PC-9 (cell line): ENCODE measurements at regions not wholly inside any gene's neighbourhood (a gene's known extent, or its start where the extent isn't known, plus 50 kb on each side); places are given as distances from the start of the nearest gene placed in this dataset.

Experiments used
- BruUV-seq: library from RNA; stranded (reverse); fragments of 400-500 nt; replicated peaks from 2 replicates; lab custom pipeline; 2021; lab: Mats Ljungman, UMichigan
- CTCF ChIA-PET: fragments of 300-600 bp; sonication (Branson Sonifier 250); formaldehyde crosslinking; loops from one replicate; lab custom pipeline; 2022; ENCODE audit warnings: antibody characterized with exemption; lab: Charles Lee
- POLR2A ChIA-PET: fragments of 300-600 bp; sonication (Branson Sonifier 250); formaldehyde crosslinking; loops from one replicate; lab custom pipeline; 2022; ENCODE audit warnings: antibody characterized with exemption; ENCODE audit not compliant: unreplicated experiment; lab: Charles Lee
- DNase-seq, 2 experiments: peaks; one replicate each; pipeline versions ENCODE4 v3.0.0 to v3.0.0-alpha.2; 2015 to 2022; ENCODE audit warnings: mixed read lengths in 1 of 2
- H2AFZ ChIP-seq: fragments of 200-600 bp; sonication (generic); 2 replicates; pipeline ENCODE4 v1.8.1; 2017; ENCODE audit warnings: antibody characterized with exemption
- H3F3A ChIP-seq: fragments of 200-600 bp; sonication (generic); 2 replicates; pipeline ENCODE4 v1.8.1; 2017; ENCODE audit warnings: antibody characterized with exemption, mild to moderate bottlenecking, low read depth; ENCODE audit not compliant: insufficient read depth
- H3K27ac ChIP-seq: fragments of 200-600 bp; sonication (generic); 2 replicates; pipeline ENCODE4 v1.6.1; 2016; ENCODE audit warnings: mixed run types
- H3K27me3 ChIP-seq: fragments of 200-600 bp; sonication (generic); 2 replicates; pipeline ENCODE4 v1.6.1; 2016; ENCODE audit warnings: low read depth, mixed run types; ENCODE audit not compliant: insufficient read depth
- H3K36me3 ChIP-seq: fragments of 200-600 bp; sonication (generic); 2 replicates; pipeline ENCODE4 v1.6.1; 2016; ENCODE audit warnings: low read depth, mixed run types
- H3K4me1 ChIP-seq: fragments of 200-600 bp; sonication (generic); replicated peaks from 2 replicates; pipeline ENCODE4 v1.6.1; 2016; ENCODE audit warnings: mixed run types; ENCODE audit not compliant: insufficient read depth
- H3K4me2 ChIP-seq: fragments of 200-600 bp; sonication (generic); 2 replicates; pipeline ENCODE4 v1.6.1; 2017; ENCODE audit warnings: mixed run types
- H3K4me3 ChIP-seq: fragments of 200-600 bp; sonication (generic); 2 replicates; pipeline ENCODE4 v1.6.1; 2016; ENCODE audit warnings: mixed run types
- H3K79me2 ChIP-seq: fragments of 200-600 bp; sonication (generic); 2 replicates; pipeline ENCODE4 v1.6.1; 2017; ENCODE audit warnings: low read depth, mixed run types
- H3K9me2 ChIP-seq: fragments of 200-600 bp; sonication (generic); 2 replicates; pipeline ENCODE4 v1.8.1; 2017; ENCODE audit warnings: mild to moderate bottlenecking; ENCODE audit not compliant: insufficient read depth
- H3K9me3 ChIP-seq: fragments of 200-600 bp; sonication (generic); 2 replicates; pipeline ENCODE4 v1.8.1; 2016; ENCODE audit warnings: low read depth; ENCODE audit not compliant: insufficient read depth
- H4K20me1 ChIP-seq: fragments of 200-600 bp; sonication (generic); 2 replicates; pipeline ENCODE4 v1.8.1; 2017; ENCODE audit not compliant: insufficient read depth
- EZH2 ChIP-seq: fragments of 200-600 bp; sonication (generic); IDR thresholded peaks from 2 replicates; pipeline ENCODE4 v1.8.0; 2017; ENCODE audit warnings: antibody characterized with exemption, low read depth
- intact Hi-C: fragments of 100-400 bp; cut with micrococcal nuclease; formaldehyde crosslinking; loops from one replicate; pipeline ENCODE4 v1.10.0; 2022; ENCODE audit not compliant: unreplicated experiment
- TF ChIP-seq, protein P1 (sequence below): fragments of 200-600 bp; sonication (generic); conservative IDR thresholded peaks from 2 replicates; pipeline ENCODE4 v1.6.1; 2017; ENCODE audit warnings: mixed run types, antibody characterized with exemption, mild to moderate bottlenecking, moderate library complexity

DNA sequence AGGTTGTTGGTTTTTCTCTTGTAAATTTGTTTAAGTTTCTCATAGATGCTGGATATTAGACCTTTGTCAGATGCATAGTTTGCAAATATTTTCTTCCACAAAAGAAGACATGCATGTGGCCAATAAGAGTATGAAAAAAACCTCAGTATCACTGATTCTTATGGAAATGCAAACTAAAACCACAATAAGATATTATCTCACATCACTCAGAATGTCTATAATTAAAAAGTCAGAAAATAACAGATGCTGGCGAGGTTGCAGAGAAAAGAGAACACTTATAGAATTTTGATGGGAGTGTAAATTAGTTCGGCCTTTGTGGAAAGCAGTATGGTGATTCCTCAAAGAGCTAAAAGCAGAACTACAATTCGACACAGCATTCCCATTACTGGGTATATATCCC lies 1355.6 kb downstream of the FAM133A start:
- no peak overlapping the region for H2AFZ ChIP-seq
- no peak for DNase-seq
- BruUV-seq, result no TSS peak
- H3K4me2 ChIP-seq, result no peak overlapping the region
- H3K79me2 ChIP-seq, result no peaks in the 10 kb centered on the region
- intact Hi-C loops, result no loop called here
- H3K4me1 ChIP-seq, result no peaks in the 10 kb centered on the region
- H3K4me3 ChIP-seq, result no peak overlapping the region
- no peak overlapping the region for H3K27ac ChIP-seq
- H3K27me3 ChIP-seq, result no peaks in the 10 kb centered on the region
- H3F3A ChIP-seq, result no peaks in the 10 kb centered on the region
- no peaks in the 10 kb centered on the region for H3K9me2 ChIP-seq
- TF ChIP-seq EZH2, result no peak
- TF ChIP-seq, protein P1, sequence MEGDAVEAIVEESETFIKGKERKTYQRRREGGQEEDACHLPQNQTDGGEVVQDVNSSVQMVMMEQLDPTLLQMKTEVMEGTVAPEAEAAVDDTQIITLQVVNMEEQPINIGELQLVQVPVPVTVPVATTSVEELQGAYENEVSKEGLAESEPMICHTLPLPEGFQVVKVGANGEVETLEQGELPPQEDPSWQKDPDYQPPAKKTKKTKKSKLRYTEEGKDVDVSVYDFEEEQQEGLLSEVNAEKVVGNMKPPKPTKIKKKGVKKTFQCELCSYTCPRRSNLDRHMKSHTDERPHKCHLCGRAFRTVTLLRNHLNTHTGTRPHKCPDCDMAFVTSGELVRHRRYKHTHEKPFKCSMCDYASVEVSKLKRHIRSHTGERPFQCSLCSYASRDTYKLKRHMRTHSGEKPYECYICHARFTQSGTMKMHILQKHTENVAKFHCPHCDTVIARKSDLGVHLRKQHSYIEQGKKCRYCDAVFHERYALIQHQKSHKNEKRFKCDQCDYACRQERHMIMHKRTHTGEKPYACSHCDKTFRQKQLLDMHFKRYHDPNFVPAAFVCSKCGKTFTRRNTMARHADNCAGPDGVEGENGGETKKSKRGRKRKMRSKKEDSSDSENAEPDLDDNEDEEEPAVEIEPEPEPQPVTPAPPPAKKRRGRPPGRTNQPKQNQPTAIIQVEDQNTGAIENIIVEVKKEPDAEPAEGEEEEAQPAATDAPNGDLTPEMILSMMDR, result no peak
- ChIA-PET CTCF (no interaction called here), POLR2A (no interaction called here)
- H3K36me3 ChIP-seq, result no peaks in the 10 kb centered on the region
- H4K20me1 ChIP-seq, result no peaks in the 10 kb centered on the region
- no peaks in the 10 kb centered on the region for H3K9me3 ChIP-seq

DNA sequence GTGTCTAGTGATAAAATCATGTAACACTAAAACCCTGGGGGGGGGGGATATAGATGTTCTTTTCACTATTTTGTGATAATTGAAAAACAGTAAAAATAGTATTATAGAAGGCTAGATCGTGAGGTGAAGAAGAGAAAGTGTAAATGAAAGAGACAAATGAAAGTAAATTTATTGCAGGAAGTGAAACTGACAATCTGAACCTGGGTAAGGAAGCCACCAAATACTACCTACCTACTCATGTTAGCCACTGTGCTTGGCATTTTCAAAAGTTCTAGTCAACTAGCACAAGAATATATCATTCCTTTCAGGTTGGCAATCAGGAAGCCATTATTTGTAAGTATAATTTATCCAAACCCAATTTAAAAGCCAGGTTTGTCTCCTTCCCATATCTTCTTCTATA lies 1366.1 kb downstream of the FAM133A start:
- H3K4me1 ChIP-seq, result no peaks in the 10 kb centered on the region
- POLR2A ChIA-PET, result no interaction called here
- TF ChIP-seq EZH2, result no peak
- TF ChIP-seq, protein P1, result no peak
- H3K79me2 ChIP-seq, result no peaks in the 10 kb centered on the region
- H3K9me3 ChIP-seq, result no peaks in the 10 kb centered on the region
- no peaks in the 10 kb centered on the region for H3K36me3 ChIP-seq
- H3F3A ChIP-seq, result no peaks in the 10 kb centered on the region
- no peak overlapping the region for H3K27ac ChIP-seq
- no TSS peak for BruUV-seq
- H4K20me1 ChIP-seq, result no peaks in the 10 kb centered on the region
- H3K4me3 ChIP-seq, result no peak overlapping the region
- intact Hi-C loops, result no loop called here
- no peak for DNase-seq
- no peak overlapping the region for H2AFZ ChIP-seq
- CTCF ChIA-PET, result no interaction called here
- H3K4me2 ChIP-seq, result no peak overlapping the region
- no peaks in the 10 kb centered on the region for H3K27me3 ChIP-seq
- no peaks in the 10 kb centered on the region for H3K9me2 ChIP-seq

DNA sequence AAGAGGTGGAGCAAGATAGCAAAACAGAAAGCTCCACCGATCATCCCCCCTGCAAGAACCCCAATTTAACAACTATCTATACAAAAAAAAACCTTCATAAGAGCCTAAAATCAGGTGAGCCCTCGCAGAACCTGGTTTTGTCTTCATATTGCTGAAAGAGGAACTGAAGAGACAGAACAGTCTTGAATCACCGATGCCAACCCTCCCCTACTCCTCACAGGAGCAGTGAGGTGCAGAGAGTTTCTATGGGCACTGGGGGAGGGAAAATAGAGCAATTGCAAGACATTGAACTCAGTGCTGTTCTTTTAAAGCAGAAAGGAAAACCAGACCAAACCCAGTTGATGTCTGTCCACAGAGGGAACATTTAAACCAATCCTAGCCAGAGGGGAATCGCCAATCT lies 1370.3 kb downstream of the FAM133A start:
- H3K79me2 ChIP-seq, result no peaks in the 10 kb centered on the region
- DNase-seq, result no peak
- H3K9me2 ChIP-seq, result no peaks in the 10 kb centered on the region
- TF ChIP-seq, protein P1, result no peak
- TF ChIP-seq EZH2, result no peak
- H3F3A ChIP-seq, result no peaks in the 10 kb centered on the region
- intact Hi-C loops, result no loop called here
- H3K9me3 ChIP-seq, result no peaks in the 10 kb centered on the region
- no TSS peak for BruUV-seq
- H4K20me1 ChIP-seq, result no peaks in the 10 kb centered on the region
- H3K4me2 ChIP-seq, result no peak overlapping the region
- H3K27ac ChIP-seq, result no peak overlapping the region
- H3K36me3 ChIP-seq, result no peaks in the 10 kb centered on the region
- H3K4me1 ChIP-seq, result no peaks in the 10 kb centered on the region
- CTCF ChIA-PET, result no interaction called here
- POLR2A ChIA-PET, result no interaction called here
- no peaks in the 10 kb centered on the region for H3K27me3 ChIP-seq
- H3K4me3 ChIP-seq, result no peak overlapping the region
- no peak overlapping the region for H2AFZ ChIP-seq
